ENCODE measurements at regions not wholly inside any gene's neighbourhood (a gene's known extent, or its start where the extent isn't known, plus 50 kb on each side); places are given as distances from the start of the nearest gene placed in this dataset.

DNA sequence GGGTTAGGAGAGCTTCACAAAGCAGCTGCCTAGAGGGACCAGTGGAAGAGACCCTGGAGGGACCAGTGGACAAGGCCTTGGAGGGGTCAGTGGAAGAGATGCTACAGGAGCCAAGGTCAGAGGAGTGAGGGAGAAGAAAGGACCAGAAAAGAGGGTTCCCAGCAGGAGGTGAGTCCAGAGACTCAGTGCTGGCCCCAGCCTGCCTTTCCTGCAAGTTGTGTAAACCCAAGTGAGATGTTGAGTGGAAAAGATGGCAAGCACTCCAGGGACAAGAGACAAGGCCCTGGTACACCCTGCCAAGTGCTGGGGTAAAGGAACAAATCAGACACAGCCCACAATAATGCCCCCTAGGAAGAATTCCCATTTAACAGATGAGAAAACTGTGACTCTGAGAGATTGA lies 94.4 kb downstream of the TTC32 start:
- H3K27me3 ChIP-seq, result no peaks in the 10 kb centered on the region
- no peak for DNase-seq
- TF ChIP-seq POLR2A (IDR thresholded peaks at IDR 0.05) (no peak), EP300 (IDR thresholded peaks at IDR 0.05) (no peak)
- TF ChIP-seq, protein P1, sequence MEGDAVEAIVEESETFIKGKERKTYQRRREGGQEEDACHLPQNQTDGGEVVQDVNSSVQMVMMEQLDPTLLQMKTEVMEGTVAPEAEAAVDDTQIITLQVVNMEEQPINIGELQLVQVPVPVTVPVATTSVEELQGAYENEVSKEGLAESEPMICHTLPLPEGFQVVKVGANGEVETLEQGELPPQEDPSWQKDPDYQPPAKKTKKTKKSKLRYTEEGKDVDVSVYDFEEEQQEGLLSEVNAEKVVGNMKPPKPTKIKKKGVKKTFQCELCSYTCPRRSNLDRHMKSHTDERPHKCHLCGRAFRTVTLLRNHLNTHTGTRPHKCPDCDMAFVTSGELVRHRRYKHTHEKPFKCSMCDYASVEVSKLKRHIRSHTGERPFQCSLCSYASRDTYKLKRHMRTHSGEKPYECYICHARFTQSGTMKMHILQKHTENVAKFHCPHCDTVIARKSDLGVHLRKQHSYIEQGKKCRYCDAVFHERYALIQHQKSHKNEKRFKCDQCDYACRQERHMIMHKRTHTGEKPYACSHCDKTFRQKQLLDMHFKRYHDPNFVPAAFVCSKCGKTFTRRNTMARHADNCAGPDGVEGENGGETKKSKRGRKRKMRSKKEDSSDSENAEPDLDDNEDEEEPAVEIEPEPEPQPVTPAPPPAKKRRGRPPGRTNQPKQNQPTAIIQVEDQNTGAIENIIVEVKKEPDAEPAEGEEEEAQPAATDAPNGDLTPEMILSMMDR (IDR thresholded peaks at IDR 0.05), result no peak
- intact Hi-C loops (cut with DNase I), result no loop called here
- H3K4me1 ChIP-seq (ENCODE audit: insufficient read depth), result no peaks in the 10 kb centered on the region
- no peaks in the 10 kb centered on the region for H3K9me3 ChIP-seq
- H3K4me3 ChIP-seq, result no peak overlapping the region
- H3K36me3 ChIP-seq, result no peaks in the 10 kb centered on the region
- H3K27ac ChIP-seq, result no peak overlapping the region

DNA sequence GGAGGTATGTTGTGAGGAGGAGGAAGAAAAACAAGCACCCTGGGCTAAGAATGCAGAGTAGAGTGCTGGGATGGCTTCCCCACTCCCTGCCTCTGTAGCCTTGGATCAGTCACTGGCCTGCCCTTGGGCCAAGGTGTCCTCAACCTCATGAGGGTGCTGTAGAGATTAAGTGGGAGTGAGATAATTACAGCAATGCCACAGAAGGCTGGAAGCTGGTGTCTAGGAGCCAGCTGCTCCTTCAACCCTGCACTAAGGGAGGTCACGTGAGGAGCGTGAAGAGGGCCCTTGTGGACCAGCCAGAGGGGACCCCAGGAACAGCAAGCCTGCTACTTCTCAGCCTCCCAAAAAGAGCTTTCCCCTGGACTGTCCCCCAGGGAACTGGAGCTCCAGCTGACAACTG lies 95.2 kb downstream of the TTC32 start:
- H3K9me3 ChIP-seq, result no peaks in the 10 kb centered on the region
- H3K4me1 ChIP-seq (ENCODE audit: insufficient read depth), result no peaks in the 10 kb centered on the region
- H3K4me3 ChIP-seq, result no peak overlapping the region
- DNase-seq, result no peak
- intact Hi-C loops (cut with DNase I), result no loop called here
- H3K27me3 ChIP-seq, result no peaks in the 10 kb centered on the region
- no peak overlapping the region for H3K27ac ChIP-seq
- TF ChIP-seq, protein P1 (IDR thresholded peaks at IDR 0.05), result no peak
- TF ChIP-seq POLR2A (IDR thresholded peaks at IDR 0.05), result no peak
- no peak for TF ChIP-seq EP300 (IDR thresholded peaks at IDR 0.05)
- WGBS, 3 donors, result 87 to 91% (median 90%) methylated on average over 2 of the region's 2 CpGs
- no peaks in the 10 kb centered on the region for H3K36me3 ChIP-seq

DNA sequence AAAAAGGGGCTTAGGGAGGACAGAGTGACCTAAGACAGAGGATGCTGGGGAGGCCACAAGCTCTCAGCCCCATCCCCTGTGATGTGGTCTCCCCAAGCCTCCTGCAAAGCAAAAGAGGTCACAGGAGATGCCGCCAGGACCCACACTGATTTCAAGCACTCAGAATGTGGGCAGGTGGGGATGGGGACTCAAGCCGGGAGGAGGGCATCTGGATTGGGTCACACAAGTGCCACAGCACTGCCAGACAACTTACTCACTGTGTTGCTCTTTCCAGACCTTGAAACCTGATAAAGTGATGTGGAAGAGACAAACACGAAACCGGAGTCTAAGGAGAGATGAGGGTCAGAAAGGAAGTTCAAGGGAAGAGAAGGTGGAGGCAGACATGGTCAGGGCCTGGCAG lies 95.7 kb downstream of the TTC32 start:
- Histone ChIP-seq H3K9me3 (no peaks in the 10 kb centered on the region), H3K27me3 (no peaks in the 10 kb centered on the region), H3K27ac (no peak overlapping the region), H3K4me1 (ENCODE audit: insufficient read depth) (no peaks in the 10 kb centered on the region), H3K4me3 (no peak overlapping the region), H3K36me3 (no peaks in the 10 kb centered on the region)
- WGBS, 3 donors, result 25 to 56% (median 56%) methylated on average over 4 of the region's 4 CpGs
- no peak for DNase-seq
- TF ChIP-seq POLR2A (IDR thresholded peaks at IDR 0.05), result no peak
- TF ChIP-seq, protein P1 (IDR thresholded peaks at IDR 0.05), result no peak
- no peak for TF ChIP-seq EP300 (IDR thresholded peaks at IDR 0.05)
- intact Hi-C loops (cut with DNase I), result no loop called here

DNA sequence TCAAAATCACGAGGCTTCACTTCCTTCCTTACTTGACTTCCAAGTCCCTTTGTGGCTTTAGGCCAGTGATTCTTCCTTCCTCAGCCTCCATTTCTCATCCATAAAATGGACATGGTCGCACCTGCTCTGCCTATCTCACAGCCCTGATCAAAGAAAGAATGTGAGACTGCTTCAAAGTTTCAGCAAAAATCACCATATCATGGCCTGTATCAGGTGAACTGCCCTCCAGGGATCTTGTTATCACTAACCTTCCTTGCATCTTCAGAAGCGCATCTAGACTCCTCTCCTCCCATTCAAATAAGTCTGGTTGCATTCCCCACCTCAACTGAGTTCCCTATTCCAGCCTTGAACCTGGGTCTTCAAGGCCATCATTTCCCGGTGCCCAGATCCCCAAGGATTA lies 96.5 kb downstream of the TTC32 start:
- Histone ChIP-seq H3K27me3 (no peaks in the 10 kb centered on the region), H3K36me3 (no peaks in the 10 kb centered on the region), H3K27ac (no peak overlapping the region), H3K4me1 (ENCODE audit: insufficient read depth) (no peaks in the 10 kb centered on the region), H3K4me3 (no peak overlapping the region), H3K9me3 (no peaks in the 10 kb centered on the region)
- WGBS, 3 donors, result 76 to 89% (median 84%) methylated on average over 4 of the region's 4 CpGs
- no peak for TF ChIP-seq POLR2A (IDR thresholded peaks at IDR 0.05)
- TF ChIP-seq, protein P1 (IDR thresholded peaks at IDR 0.05), result no peak
- TF ChIP-seq EP300 (IDR thresholded peaks at IDR 0.05), result no peak
- no peak for DNase-seq
- intact Hi-C loops (cut with DNase I), result no loop called here
